CD4-positive, alpha-beta T cell treated with Interleukin-1 beta for 1 hour (primary cell): ENCODE measurements at regions not wholly inside any gene's neighbourhood (a gene's known extent, or its start where the extent isn't known, plus 50 kb on each side); places are given as distances from the start of the nearest gene placed in this dataset.
"Not testable (repeated sequence)": the region's sequence is repeated elsewhere in the genome, so short reads cannot be mapped to it uniquely, and the experiment has no call there.

ENCODE experiments used
- DNase-seq, 2 donors: peaks; one replicate each; pipeline ENCODE4 v3.0.0-alpha.2; 2020 to 2022

DNA sequence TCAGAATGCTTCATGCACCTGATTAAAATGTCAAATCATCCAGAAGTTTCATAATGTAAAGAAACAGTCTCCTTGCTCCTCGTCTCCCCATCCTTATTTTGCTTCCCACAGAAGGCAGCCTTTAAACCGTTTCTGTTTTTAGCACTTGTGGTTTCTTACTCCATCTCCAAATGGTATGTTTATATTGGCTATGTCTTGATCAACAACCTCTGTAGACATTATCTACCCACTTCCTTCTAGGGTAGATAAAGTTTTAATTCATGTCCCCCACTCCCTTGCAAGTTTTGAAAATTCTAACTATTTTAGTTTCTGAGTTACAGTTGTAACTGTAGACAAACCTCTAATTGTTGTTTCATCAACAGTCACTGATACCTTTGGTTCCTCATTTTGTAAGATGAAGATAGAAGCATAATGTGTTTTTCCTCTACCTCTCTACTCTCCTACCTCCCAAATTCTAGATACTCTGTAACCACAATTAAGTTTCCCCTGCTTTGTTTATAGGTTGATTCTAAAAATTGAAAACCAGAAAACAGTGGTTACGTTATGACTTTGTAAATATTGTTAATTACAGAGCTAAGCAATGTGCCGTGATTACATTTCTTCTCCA lies 291.7 kb upstream of the GATB start:
- no peak for DNase-seq

DNA sequence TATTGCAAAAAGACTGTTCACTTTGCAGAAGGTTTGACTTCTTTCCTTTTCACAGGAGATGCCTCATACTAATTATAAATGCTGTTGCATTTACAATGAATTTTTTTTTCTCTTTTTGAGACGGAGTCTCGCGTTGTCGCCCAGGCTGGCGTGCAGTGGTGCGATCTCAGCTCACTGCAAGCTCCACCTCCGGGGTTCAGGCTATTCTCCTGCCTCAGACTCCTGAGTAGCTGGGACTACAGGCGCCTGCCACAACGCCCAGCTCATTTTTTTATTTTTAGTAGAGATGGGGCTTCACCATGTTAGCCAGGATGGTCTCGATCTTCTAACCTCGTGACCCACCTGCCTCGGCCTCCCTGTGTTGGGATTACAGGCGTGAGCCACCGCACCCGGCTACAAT lies 290.5 kb upstream of the GATB start:
- DNase-seq, result not testable (repeated sequence)

DNA sequence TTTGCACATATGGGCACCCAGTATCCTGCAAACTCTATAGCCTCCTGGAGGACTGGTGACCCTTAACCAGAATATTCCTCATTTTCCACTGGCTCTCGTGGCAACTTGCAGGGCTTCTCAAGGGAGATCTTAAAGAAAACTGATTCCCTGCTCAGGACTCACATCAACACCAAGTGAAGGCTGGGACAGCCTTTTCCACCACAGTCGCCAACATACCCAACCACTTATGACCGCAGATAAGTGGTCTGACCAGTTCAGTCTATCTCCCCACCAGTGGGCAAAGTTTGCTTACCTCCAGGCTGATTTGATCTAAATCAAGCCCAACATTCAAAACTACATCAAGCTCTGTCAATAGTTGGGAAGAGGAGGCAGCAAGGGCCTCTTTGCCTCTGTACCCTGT lies 289.3 kb upstream of the GATB start:
- no peak for DNase-seq

DNA sequence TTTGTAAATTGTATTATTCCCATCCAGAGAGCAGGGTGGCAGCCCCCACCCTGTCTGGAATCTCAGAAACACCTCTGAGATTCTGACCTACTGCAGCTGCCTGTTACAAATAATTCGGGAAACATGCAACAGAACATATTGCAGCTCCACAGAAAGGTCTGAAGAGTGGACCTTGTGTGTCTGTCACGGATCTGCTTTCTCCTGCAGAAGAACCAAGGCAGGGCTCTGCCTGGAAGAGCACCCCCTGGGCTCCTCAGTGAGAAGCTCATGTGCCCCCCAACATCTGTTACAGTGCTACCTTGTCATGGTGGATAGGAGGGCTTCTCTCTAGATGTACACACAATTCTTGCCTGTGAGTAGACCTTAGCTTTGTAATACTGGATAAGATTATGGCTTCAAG lies 286.6 kb upstream of the GATB start:
- DNase-seq, result no peak

DNA sequence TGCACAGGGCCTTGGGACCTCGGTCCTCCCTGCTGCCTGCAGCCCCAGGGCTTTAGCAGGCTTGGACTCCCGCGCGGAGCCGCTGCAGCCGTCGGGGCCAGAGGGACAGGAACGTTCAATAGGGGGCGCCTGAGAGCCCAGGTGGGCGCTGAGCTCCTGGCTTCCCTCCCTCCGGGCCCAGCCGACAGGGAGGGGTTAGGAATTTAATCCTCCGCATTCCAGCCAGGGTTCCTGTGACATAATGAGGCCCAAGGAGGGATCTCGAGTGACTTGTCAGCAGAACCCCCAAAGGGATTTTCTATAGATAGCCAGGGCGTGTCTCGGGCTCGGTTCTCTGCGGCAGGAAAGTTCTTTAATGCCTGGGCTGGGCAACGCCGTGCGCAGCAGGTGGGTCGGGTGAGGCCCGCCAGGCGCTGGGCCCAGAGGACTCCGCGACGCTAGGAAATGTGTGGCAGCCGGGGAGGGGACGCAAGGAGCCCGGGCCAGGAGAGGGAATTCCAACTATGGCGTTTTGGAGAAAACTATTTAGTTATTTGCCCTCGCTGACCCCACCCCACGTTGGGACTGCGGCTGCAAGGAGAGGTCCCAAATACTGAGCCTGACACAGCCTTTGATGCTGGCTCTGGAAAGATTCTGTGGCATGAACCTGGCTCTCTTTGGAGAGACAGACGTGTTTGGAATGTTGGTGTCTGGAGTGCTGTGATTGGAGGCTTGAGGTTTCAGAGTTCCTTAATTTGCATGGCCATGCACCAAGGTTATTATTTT lies 285.2 kb upstream of the GATB start:
- peak in 1 of 2 donors; percentile 5 for DNase-seq

DNA sequence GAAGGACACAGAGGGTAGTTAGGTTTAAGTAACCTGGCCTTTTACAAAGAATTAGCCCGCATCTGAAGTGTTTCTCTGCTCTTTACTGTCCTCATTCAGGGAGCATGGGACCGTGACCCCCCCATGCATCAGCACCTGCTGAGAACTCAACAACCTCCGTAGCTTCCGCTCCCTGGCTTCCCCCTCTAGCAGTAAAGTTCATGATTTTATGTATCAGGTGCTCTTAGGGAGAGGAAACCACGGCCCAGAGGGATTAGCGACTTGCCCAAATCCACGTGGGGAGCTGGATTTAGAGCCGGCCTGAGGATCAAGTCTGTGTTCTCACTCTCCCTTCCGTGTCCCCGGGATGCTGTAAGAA lies 284.6 kb upstream of the GATB start:
- DNase-seq, result no peak

DNA sequence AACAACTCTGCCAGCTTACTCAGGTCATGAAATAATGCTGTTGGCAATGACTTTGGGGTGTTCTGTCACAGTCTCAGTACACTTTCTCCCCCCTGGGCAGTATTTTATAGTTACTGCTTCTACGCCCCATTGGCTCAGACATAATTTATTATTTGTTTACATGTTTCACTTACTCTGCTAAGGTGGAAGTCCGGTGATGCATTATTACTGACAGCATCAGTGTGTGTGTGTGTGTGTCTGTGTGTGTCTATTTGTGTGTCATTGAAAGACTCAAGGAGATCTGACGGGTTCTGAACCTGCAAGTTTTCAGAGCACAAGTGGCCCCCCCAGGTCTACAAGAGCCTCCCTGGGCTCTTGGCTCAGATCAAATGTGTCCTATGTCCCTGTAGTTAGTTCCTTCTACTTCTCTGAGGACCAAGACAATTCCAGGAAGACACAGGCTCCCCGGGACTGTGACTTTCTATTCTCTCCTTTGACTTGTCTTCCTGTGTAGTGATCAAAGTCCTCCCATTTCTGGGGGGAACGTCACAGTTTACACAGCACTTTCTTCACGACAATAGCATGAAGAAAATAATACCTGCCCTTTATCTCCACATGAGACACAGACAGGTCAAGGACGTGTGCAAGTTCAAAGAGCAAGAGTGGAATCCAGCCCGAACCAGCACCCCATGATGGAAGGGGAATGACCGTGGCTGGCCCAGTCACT lies 283.7 kb upstream of the GATB start:
- no peak for DNase-seq

DNA sequence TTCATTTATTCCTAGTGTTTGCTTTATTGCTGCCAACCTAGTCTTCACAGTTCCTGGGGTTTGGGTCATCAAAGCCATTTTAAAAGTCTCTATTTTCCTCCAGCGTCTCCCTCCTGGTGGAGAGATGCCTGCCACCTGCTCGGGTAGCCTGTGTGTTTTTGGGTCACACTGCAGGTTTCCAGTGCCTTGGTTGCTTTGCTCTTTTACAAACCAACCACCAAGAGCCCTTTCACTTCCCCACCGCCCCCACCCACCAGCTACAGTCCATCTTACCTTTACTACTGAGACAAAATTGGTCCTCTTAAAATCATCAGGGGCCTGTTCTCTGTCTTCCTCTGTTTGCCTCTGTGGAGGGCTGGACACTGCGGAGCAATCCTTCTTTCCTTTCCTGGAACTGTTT lies 280.5 kb upstream of the GATB start:
- no peak for DNase-seq

DNA sequence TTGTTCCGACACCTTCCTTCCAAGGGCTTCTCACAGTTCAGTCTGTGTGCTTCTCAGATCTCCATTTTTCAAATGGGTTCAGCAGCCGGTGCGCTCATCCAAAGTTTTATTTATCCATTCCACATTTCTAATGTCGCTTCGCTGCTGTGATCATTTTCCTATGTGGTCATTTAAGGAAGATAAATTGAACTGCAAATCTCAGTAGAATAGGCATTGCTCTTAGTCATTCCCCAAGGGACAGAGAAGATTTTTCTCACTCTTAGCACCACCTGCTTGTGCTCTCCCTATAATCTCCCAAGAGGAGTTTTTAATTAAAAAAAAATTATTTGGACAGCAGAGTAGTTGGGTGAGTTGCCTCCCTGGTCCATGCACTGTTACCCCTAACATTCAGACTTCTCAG lies 278.9 kb upstream of the GATB start:
- DNase-seq, result no peak

DNA sequence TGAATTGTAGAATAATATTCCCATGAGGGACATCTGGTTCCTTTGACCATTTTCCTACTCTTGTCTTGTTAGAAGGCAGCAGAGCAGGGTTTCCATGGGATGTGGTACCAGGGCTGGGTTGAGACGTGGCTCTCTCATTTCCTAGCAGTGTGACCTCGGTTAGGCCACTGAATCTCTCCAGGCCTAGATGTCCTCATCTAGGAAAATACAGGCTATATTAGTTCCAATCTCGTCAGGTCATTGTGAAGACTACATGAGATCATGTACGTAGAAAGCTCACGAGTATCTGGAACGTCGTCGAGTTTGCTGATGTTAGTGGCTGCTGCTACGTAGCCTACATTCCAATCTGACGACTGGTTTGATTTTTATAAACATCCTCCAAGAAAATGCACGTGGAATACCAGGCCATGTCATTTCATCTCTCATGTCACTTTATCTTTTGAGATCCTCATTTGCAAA lies 278.2 kb upstream of the GATB start:
- DNase-seq, result no peak

DNA sequence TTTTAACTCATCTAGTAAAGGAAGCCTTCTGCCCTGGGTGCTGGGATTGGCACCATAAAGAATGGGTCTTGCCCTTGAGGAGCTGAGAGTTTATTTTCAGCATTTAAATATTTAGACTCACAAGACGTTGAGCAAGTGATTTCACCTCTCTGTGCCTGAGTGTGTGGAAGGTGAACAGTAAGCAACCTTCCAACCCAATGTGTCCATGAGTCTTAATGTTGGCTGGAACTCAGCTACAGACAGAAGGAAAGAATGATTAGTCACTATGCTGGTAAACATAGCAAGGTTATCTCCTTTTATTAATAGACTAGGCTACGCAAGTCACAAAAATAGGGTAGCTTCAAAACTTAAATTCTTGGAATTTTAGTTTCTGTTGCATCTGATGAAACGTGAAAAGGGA lies 277.4 kb upstream of the GATB start:
- no peak for DNase-seq

DNA sequence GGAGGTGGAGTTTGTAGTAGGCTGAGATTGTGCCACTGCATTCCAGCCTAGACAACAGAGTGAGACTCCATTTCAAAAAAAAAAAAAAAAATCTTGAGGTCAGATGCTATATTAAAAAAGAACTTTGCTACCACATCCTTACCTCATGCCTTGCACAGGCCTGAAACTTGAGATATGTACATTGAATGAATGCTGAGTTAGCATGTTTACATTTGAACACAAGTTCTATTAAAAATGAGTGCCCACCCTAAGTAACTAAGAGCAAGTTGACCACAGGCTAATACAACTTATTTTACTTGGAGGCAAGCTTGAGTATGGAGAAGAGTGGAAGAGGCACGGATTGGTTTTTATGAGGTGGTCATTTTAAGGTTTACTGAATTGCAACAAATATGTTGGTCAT lies 276.6 kb upstream of the GATB start:
- DNase-seq, result no peak

DNA sequence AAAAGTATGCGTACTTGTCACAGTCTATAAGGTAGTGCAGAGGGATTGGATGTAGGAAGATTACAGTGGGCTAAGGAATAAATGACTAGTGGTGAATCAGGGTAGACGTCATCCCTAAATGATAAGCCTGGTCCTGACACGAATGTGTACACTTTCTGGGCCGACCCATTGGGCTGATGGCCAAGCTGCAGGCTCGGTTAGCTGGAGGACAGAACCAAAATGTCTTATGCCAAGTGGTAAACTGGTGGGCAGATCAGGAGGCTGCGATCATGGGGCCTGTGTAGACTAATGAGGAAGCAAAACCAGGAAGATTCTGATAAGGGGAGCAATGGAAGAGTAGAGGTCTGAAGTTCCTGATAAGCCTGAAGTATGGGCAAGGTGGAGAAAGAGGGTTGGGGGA lies 272.8 kb upstream of the GATB start:
- no peak for DNase-seq

DNA sequence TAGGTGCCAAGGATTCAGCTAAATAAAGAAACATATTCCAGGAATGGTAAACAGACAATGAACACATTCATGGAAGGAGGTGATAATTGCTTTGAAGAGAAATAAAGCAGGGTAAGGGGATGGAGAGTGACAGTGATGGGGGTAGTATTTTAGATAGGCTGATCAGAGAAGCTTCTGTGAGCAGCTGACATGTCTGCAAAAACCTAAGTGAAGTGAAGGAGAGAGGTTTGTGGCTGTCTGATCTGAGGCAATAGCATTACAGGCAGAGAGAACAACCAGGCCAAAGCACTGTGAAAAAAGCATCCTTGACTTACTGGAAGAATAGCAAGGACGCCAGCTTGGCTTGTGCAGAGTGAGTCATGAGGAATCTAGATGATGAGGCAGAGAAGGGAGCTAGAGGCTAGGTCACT lies 271.9 kb upstream of the GATB start:
- no peak for DNase-seq

DNA sequence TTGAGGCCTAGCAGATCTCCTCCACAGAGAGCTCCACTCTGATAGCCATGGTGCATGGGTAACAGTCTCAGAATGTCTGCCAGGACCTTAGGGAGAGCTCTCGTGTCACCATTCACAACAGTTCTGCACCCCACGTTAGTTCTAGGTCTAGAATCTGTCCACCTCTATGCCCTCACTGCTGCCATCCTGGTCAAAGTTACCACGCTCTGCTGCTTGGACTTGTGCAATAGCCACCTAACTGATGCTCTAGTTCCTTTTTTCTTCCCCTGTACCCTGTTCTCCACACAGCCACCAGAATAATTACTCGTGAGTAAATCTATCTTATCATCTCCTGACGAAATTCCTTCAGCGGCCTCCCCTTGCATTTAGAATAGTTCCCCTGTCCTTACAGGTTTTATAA lies 268.8 kb upstream of the GATB start:
- no peak for DNase-seq

DNA sequence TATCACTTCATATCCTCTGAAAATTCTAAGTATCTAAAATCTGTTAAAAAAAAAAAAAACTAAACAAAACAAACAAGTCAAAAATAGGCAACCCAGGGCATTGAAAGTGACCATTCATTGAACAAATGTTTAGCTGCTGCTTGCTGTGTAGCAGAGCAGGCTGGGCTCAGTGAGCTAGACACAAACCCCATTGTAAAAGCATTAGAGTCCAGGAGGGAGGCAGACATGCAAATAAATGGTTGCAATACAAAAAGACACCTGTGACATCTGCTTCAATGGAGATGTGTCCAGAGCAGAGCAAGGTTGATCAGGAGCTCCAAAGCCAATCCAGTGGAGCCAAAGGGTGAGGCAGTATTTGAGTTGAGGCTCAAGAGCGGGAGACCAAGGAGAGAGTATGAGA lies 267.3 kb upstream of the GATB start:
- no peak for DNase-seq

DNA sequence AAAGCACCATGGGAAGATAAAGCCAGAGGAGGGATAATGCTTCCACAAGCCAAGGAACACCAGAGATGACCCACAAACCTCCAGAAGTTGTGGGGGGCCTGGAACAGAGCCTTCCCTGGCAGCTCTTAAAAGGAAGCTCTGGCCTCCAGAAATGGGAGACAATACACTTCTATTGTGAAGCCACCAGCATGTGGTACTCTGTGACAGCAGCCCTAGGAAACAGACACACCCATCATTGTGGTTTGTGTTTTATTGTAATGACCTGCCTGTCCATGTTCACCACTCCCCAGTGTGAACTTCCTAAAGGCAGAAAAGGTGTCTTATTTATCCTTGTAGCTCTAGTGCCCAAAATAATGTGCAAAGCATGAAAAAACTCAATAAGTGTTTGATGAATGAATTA lies 264.1 kb upstream of the GATB start:
- DNase-seq, result peak in 1 of 2 donors; percentile 16

DNA sequence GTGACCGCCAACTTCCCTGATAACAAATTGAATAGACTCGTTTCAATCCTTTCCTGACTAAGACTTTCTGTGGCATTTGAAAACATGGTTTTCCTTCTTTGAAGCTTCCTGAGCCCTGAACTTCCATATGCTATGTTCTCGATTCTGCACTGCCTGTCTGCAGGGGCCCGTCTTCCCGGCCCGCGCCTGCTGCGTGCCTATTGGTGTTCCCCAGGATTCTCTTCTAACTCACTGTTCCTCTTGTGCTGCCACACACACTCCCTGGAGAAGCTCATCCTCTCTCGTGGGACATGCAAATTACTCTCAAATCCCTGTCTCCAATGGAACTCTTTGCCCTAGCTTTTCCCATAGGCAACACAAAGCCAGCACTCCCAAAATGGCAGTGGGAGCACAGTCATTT lies 262.9 kb upstream of the GATB start:
- no peak for DNase-seq

DNA sequence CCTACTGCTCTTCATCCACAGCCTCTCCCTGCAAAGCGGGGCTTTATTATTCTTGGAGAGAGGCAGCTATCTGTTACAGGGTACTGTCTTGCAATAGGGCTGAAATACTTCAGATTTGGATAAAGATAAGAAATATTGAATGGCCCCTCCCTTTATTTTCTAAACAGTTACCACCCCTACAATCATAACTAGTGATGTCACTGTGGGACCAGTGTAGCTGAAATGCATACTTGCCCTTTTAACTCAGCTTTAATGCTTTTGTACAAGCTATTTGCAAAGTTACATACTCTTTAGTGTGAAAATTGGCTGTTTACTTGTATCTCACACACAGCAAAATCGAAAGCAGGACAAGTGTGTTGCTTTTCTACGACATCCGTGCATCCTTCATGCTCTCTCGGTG lies 261.7 kb upstream of the GATB start:
- DNase-seq, result no peak

DNA sequence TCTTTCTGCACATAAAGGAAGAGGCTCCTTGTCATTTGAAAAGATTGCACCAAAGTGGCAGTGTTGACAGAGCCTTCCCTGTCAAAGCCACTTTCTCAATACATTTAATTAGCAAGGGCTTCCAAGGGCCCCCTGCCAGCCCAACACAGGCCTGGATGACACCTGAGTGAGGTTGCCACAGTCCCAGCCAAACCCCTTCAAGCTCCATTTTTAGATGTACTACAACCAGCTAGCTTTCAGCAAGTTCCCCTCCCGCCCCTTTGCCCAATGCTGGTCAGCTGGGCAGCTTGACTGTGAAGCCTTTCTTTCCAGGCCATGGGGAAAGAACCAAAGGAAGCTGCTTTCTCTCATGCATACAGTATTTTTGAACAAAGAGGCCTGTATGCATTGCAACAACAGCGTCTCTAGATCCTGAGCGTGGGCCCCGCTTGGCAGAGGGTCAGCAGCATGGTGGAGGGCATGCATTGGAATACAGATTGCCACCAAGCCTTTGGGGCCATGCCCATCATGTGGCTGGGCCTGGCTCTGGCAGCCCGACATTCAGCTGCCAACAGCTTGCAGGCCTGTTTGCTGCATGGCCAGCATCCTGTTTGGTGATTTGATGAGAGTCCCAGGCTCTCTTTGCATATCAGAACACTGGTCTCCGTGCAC lies 261.1 kb upstream of the GATB start:
- no peak for DNase-seq

DNA sequence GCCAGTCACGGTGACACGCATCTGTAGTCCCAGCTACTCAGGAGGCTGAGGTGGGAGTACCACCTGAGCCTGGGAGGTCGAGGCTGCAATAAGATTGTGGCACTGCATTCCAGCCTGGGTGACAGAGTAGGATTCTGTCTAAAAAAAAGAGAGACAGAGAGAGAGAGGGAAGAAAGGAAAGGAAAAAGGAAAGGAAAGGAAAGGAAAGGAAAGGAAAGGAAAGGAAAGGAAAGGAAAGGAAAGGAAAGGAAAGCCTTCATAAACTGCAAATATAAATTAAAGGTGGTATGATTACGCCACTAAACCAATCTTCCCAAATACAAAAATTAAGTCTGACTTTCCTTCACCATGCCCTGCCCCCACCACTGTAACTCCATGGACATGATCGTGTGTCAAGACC lies 259.3 kb upstream of the GATB start:
- no peak for DNase-seq

DNA sequence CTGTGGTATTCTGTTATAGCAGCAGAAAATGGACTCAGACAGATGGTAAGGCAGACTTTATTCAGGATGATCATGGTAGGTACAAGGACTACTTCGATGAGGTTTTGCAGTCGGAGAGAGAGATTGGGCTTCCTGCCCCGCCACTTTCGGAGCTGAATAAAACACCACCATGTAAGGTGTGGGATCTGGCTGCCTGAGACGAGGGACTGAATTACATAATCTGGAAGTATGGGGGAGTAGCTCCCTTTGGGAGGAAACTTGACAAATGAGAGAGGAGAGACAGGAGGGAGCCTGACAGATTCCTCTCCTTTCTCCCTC lies 255.5 kb upstream of the GATB start:
- no peak for DNase-seq

DNA sequence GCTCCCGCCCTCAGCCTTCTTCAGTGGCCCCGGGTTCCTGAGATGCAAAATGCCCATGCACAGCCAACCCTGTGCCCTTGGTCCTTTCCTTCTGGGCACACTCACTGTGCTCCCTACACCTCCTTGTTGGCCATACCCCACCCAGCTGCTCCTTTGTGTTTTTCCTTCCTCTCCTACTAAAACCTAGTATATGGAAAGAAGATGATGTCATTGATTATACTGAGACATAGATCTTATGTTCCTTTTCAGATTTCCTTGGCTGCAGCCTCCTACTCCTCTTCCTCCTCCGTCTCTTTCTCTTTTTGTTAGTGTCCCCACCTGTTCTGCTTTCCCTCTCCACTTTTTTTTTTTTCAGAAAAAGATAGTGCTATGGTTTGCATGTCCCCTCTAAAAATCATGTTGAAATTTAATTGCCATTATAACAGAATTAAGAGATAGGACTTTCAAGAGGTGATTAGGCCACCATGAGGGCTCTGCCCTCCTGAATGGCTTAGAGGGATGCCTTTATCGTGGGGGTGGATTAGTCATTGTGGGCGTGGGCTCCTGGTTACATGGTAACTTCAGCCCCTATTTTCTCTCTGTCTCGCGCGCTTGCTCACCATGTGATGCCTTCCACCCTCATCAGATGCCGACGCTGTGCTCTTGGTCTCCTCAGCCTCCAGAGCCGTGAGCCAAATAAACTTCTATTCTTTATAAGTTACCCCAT lies 254.9 kb upstream of the GATB start:
- no peak for DNase-seq
